Progenitor cell of endocrine pancreas (in vitro differentiated cells): ENCODE measurements at regions not wholly inside any gene's neighbourhood (a gene's known extent, or its start where the extent isn't known, plus 50 kb on each side); places are given as distances from the start of the nearest gene placed in this dataset.

Experiments
- DNase-seq: peaks from one replicate; pipeline ENCODE4 v3.0.0; 2021; ENCODE audit warnings: low spot score; ENCODE audit not compliant: unreplicated experiment
- H3K27ac Mint-ChIP-seq: 2 replicates; pipeline ENCODE4 v1.8.0; 2021; ENCODE audit warnings: mild to moderate bottlenecking, moderate library complexity, mixed read lengths
- H3K27me3 Mint-ChIP-seq: 2 replicates; pipeline ENCODE4 v1.8.0; 2021; ENCODE audit warnings: mixed read lengths
- H3K36me3 Mint-ChIP-seq: 2 replicates; pipeline ENCODE4 v1.8.0; 2022; ENCODE audit warnings: mixed read lengths; ENCODE audit not compliant: insufficient read depth
- H3K4me1 Mint-ChIP-seq: 2 replicates; pipeline ENCODE4 v1.8.0; 2021; ENCODE audit warnings: low read depth, mixed read lengths
- H3K4me3 Mint-ChIP-seq: 2 replicates; pipeline ENCODE4 v1.8.0; 2021; ENCODE audit warnings: low read depth, mild to moderate bottlenecking, moderate library complexity, mixed read lengths
- H3K9me3 Mint-ChIP-seq: 2 replicates; pipeline ENCODE4 v1.8.0; 2021; ENCODE audit warnings: low read depth, mixed read lengths
- CTCF ChIP-seq: fragments of 200-600 bp; sonication (generic); IDR thresholded peaks from one replicate; pipeline ENCODE4 v1.5.0; 2021; ENCODE audit warnings: antibody characterized with exemption, mild to moderate bottlenecking; ENCODE audit not compliant: unreplicated experiment

- Mint-ChIP-seq H3K27me3 (no peaks in the 10 kb centered on the region), H3K9me3 (no peaks in the 10 kb centered on the region), H3K36me3 (no peaks in the 10 kb centered on the region), H3K4me1 (no peaks in the 10 kb centered on the region), H3K4me3 (no peak overlapping the region), H3K27ac (no peak overlapping the region)
- DNase-seq, result no peak
- no peak for TF ChIP-seq CTCF
These were observed 716.8 kb upstream of the BCHE start for GRCh38 chr3:166554023-166554422.

- Mint-ChIP-seq H3K36me3 (peaks cover 5% of the 10 kb centered on the region), H3K4me1 (no peaks in the 10 kb centered on the region), H3K4me3 (no peak overlapping the region), H3K27ac (no peak overlapping the region), H3K27me3 (no peaks in the 10 kb centered on the region), H3K9me3 (peaks cover 26% of the 10 kb centered on the region)
- no peak for DNase-seq
- no peak for TF ChIP-seq CTCF
These were observed 696.5 kb upstream of the BCHE start for GRCh38 chr3:166533740-166534139.

GRCh38 chr3:166531730-166532129, 694.5 kb upstream of the BCHE start:
- peaks cover 19% of the 10 kb centered on the region for H3K9me3 Mint-ChIP-seq
- TF ChIP-seq CTCF, result no peak
- H3K27ac Mint-ChIP-seq, result no peak overlapping the region
- no peak overlapping the region for H3K4me3 Mint-ChIP-seq
- no peaks in the 10 kb centered on the region for H3K4me1 Mint-ChIP-seq
- no peaks in the 10 kb centered on the region for H3K27me3 Mint-ChIP-seq
- no peak for DNase-seq
- peaks cover 2% of the 10 kb centered on the region for H3K36me3 Mint-ChIP-seq

GRCh38 chr3:166527325-166527724, 690.1 kb upstream of the BCHE start:
- Mint-ChIP-seq H3K27me3 (no peaks in the 10 kb centered on the region), H3K4me1 (peaks cover 1% of the 10 kb centered on the region), H3K4me3 (no peak overlapping the region), H3K27ac (no peak overlapping the region), H3K36me3 (peaks cover under 1% of the 10 kb centered on the region), H3K9me3 (peaks cover 10% of the 10 kb centered on the region)
- DNase-seq, result no peak
- TF ChIP-seq CTCF, result no peak

GRCh38 chr3:166526881-166527280, 689.7 kb upstream of the BCHE start:
- Mint-ChIP-seq H3K9me3 (peaks cover 9% of the 10 kb centered on the region), H3K4me1 (peaks cover 1% of the 10 kb centered on the region), H3K36me3 (no peaks in the 10 kb centered on the region), H3K4me3 (no peak overlapping the region), H3K27ac (no peak overlapping the region), H3K27me3 (no peaks in the 10 kb centered on the region)
- TF ChIP-seq CTCF, result no peak
- no peak for DNase-seq
